ENCODE measurements at regions not wholly inside any gene's neighbourhood (a gene's known extent, or its start where the extent isn't known, plus 50 kb on each side); places are given as distances from the start of the nearest gene placed in this dataset.

DNA sequence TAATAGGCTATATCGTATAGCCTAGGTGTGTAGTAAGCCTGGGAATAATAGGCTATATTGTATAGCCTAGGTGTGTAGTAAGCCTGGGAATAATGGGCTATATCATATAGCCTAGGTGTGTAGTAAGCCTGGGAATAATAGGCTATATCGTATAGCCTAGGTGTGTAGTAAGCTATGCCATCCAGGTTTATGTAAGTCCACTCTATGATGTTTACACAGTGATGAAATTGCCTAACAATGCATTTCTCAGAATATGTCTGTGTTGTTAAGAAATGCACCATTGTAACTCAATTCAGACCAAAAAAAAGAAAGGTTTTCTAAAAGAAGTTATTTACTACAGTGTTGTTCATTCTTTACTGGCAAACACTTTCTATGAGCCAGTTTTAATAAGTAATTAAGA, 1387.2 kb downstream of the STIM2 start:
- 55 to 79% methylated on average over 2 of the region's 2 CpGs for WGBS, 2 donors
- intact Hi-C loops (cut with DNase I), result no loop called here

GRCh38 chr4:28248269-28248668, 1387.6 kb downstream of the STIM2 start:
- Histone ChIP-seq H3K36me3 (no peaks in the 10 kb centered on the region), H3K4me1 (no peaks in the 10 kb centered on the region), H3K4me3 (no peak overlapping the region), H3K9me3 (no peaks in the 10 kb centered on the region), H3K27me3 (no peaks in the 10 kb centered on the region), H3K27ac (no peak overlapping the region)
- TF ChIP-seq, protein P1, sequence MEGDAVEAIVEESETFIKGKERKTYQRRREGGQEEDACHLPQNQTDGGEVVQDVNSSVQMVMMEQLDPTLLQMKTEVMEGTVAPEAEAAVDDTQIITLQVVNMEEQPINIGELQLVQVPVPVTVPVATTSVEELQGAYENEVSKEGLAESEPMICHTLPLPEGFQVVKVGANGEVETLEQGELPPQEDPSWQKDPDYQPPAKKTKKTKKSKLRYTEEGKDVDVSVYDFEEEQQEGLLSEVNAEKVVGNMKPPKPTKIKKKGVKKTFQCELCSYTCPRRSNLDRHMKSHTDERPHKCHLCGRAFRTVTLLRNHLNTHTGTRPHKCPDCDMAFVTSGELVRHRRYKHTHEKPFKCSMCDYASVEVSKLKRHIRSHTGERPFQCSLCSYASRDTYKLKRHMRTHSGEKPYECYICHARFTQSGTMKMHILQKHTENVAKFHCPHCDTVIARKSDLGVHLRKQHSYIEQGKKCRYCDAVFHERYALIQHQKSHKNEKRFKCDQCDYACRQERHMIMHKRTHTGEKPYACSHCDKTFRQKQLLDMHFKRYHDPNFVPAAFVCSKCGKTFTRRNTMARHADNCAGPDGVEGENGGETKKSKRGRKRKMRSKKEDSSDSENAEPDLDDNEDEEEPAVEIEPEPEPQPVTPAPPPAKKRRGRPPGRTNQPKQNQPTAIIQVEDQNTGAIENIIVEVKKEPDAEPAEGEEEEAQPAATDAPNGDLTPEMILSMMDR (IDR thresholded peaks at IDR 0.05), result no peak
- no peak for TF ChIP-seq POLR2A (IDR thresholded peaks at IDR 0.05)
- 40 to 53% methylated on average over 4 of the region's 4 CpGs for WGBS, 2 donors
- intact Hi-C loops (cut with DNase I), result no loop called here
- no peak for DNase-seq

More for the DNA sequence above, 1387.2 kb downstream of the STIM2 start:
- no peaks in the 10 kb centered on the region for H3K36me3 ChIP-seq
- no peaks in the 10 kb centered on the region for H3K4me1 ChIP-seq
- no peaks in the 10 kb centered on the region for H3K9me3 ChIP-seq
- TF ChIP-seq, protein P1 (IDR thresholded peaks at IDR 0.05), result no peak
- TF ChIP-seq POLR2A (IDR thresholded peaks at IDR 0.05), result no peak
- DNase-seq, result no peak
- no peak overlapping the region for H3K27ac ChIP-seq
- H3K4me3 ChIP-seq, result no peak overlapping the region
- no peaks in the 10 kb centered on the region for H3K27me3 ChIP-seq

- DNase-seq, result no peak
- Histone ChIP-seq H3K27me3 (no peaks in the 10 kb centered on the region), H3K27ac (no peak overlapping the region), H3K36me3 (no peaks in the 10 kb centered on the region), H3K9me3 (no peaks in the 10 kb centered on the region), H3K4me1 (no peaks in the 10 kb centered on the region), H3K4me3 (no peak overlapping the region)
- intact Hi-C loops (cut with DNase I), result no loop called here
- TF ChIP-seq, protein P1 (IDR thresholded peaks at IDR 0.05), result no peak
- TF ChIP-seq POLR2A (IDR thresholded peaks at IDR 0.05), result no peak
- 86 to 93% methylated on average over 2 of the region's 2 CpGs for WGBS, 2 donors
Measured at GRCh38 chr4:28250646-28251045, 1390.0 kb downstream of the STIM2 start.

DNA sequence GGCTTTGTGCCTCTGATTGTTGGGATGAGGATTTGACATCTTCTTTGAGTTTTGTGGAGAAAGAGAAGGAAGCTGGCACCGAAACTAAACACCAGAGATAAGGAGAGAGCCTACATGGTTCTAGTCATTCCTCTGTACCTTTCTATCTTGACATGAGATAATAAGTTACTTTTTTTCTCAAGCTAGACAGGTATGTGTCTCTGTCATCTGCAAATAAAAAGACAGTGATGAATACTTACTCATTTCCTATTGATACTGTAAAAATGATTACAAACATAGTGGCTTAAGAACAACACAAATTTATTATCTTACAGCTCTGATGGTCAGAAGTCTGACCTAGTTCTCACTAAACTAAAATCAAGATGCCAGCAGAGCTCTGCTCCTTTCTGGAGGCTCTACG, 1391.2 kb downstream of the STIM2 start:
- H3K27ac ChIP-seq, result no peak overlapping the region
- H3K36me3 ChIP-seq, result no peaks in the 10 kb centered on the region
- no peak for DNase-seq
- H3K4me1 ChIP-seq, result no peaks in the 10 kb centered on the region
- intact Hi-C loops (cut with DNase I), result no loop called here
- WGBS, 2 donors, result 87 to 88% methylated on average over 2 of the region's 2 CpGs
- H3K27me3 ChIP-seq, result no peaks in the 10 kb centered on the region
- no peak overlapping the region for H3K4me3 ChIP-seq
- no peaks in the 10 kb centered on the region for H3K9me3 ChIP-seq
- TF ChIP-seq, protein P1 (IDR thresholded peaks at IDR 0.05), result no peak
- TF ChIP-seq POLR2A (IDR thresholded peaks at IDR 0.05), result no peak

DNA sequence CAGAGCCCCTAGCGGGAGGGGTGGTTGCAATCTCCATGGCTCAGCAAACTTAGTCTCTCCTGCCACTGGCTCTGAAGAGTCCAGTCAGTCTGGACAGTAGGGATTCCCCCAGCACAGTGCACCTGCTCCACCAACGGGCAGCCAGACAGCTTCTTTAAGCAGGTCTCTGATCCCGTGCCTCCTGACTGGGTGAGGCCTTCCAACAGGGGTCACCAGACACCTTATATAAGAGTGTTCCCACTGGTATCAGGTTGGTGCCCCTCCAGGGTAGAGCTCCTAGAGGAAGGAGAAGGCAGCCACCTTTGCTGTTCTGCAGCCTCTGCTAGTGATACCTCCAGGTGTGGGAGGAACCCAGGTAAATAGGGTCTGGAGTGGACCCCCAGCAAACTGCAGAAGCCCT, 1393.4 kb downstream of the STIM2 start:
- no peak for DNase-seq
- TF ChIP-seq, protein P1 (IDR thresholded peaks at IDR 0.05), result no peak
- no peak for TF ChIP-seq POLR2A (IDR thresholded peaks at IDR 0.05)
- Histone ChIP-seq H3K27ac (no peak overlapping the region), H3K4me3 (no peak overlapping the region), H3K36me3 (no peaks in the 10 kb centered on the region), H3K27me3 (no peaks in the 10 kb centered on the region), H3K9me3 (no peaks in the 10 kb centered on the region), H3K4me1 (no peaks in the 10 kb centered on the region)
- intact Hi-C loops (cut with DNase I), result no loop called here
- 80% methylated on average over 1 of the region's 3 CpGs; no CpG with 5 or more reads in 1 of the 2 donors for WGBS, 2 donors
